GM18858 (cell line): ENCODE measurements at regions not wholly inside any gene's neighbourhood (a gene's known extent, or its start where the extent isn't known, plus 50 kb on each side); places are given as distances from the start of the nearest gene placed in this dataset.
A peak's percentile ranks its signal among the peaks of the same experiment; 100 is the strongest.
"Not testable (repeated sequence)": the region's sequence is repeated elsewhere in the genome, so short reads cannot be mapped to it uniquely, and the experiment has no call there.

ENCODE experiments used
- ATAC-seq: cut with Tn5 transposase; IDR thresholded peaks from one replicate; pipeline ENCODE4 v1.9.1; 2021; ENCODE audit not compliant: unreplicated experiment

GRCh38 chr2:182477774-182478173, 50.9 kb upstream of the PDE1A start:
- no peak for ATAC-seq

- no peak for ATAC-seq
Measured at GRCh38 chr2:182481676-182482075, 54.8 kb upstream of the PDE1A start.

- ATAC-seq = no peak
Measured at GRCh38 chr2:182482511-182482910, 55.7 kb upstream of the PDE1A start.

GRCh38 chr2:182496596-182496995, 69.8 kb upstream of the PDE1A start:
- ATAC-seq = no peak

GRCh38 chr2:182499706-182500470, 73.1 kb upstream of the PDE1A start:
- no peak for ATAC-seq

GRCh38 chr2:182503886-182504285, 77.0 kb upstream of the PDE1A start:
- ATAC-seq = no peak

- ATAC-seq = no peak
Measured at GRCh38 chr2:182504903-182505302, 78.1 kb upstream of the PDE1A start.

GRCh38 chr2:182506606-182507005, 79.8 kb upstream of the PDE1A start:
- ATAC-seq = no peak

- not testable (repeated sequence) for ATAC-seq
Measured at GRCh38 chr2:182508583-182508982, 81.7 kb upstream of the PDE1A start.

- no peak for ATAC-seq
Measured at GRCh38 chr2:182509216-182509615, 82.4 kb upstream of the PDE1A start.

GRCh38 chr2:182521453-182522404, 94.9 kb upstream of the PDE1A start:
- no peak for ATAC-seq

GRCh38 chr2:182522405-182522896, 95.6 kb upstream of the PDE1A start:
- no peak for ATAC-seq

- no peak for ATAC-seq
Measured at GRCh38 chr2:182522972-182523473, 96.2 kb upstream of the PDE1A start.

- ATAC-seq = no peak
Measured at GRCh38 chr2:182530636-182531035, 103.8 kb upstream of the PDE1A start.

GRCh38 chr2:182540252-182540651, 113.4 kb upstream of the PDE1A start:
- ATAC-seq = no peak

GRCh38 chr2:182541268-182541667, 114.4 kb upstream of the PDE1A start:
- peak; percentile 64 for ATAC-seq

- no peak for ATAC-seq
Measured at GRCh38 chr2:182542501-182543258, 115.8 kb upstream of the PDE1A start.

- ATAC-seq = no peak
Measured at GRCh38 chr2:182543741-182544525, 117.1 kb upstream of the PDE1A start.

- ATAC-seq = peak; percentile 78
Measured at GRCh38 chr2:182545420-182546167, 118.8 kb upstream of the PDE1A start.
